Neural crest cell (in vitro differentiated cells): ENCODE measurements at regions not wholly inside any gene's neighbourhood (a gene's known extent, or its start where the extent isn't known, plus 50 kb on each side); places are given as distances from the start of the nearest gene placed in this dataset.
A peak's percentile ranks its signal among the peaks of the same experiment; 100 is the strongest.

Experiments
- DNase-seq: peaks from one replicate; pipeline ENCODE4 v3.0.0; 2021; ENCODE audit warnings: low read depth, mixed read lengths, low spot score
- H3K27ac Mint-ChIP-seq: one replicate; pipeline ENCODE4 v1.8.0; 2021; ENCODE audit warnings: mild to moderate bottlenecking, mixed read lengths; ENCODE audit not compliant: unreplicated experiment
- H3K27me3 Mint-ChIP-seq: 2 replicates; pipeline ENCODE4 v1.8.0; 2021; ENCODE audit warnings: low read depth, mild to moderate bottlenecking, mixed read lengths
- H3K36me3 Mint-ChIP-seq: 2 replicates; pipeline ENCODE4 v1.8.0; 2021; ENCODE audit warnings: low read depth, mild to moderate bottlenecking, mixed read lengths
- H3K4me1 Mint-ChIP-seq: 2 replicates; pipeline ENCODE4 v1.8.0; 2021; ENCODE audit warnings: mixed read lengths
- H3K4me3 Mint-ChIP-seq: one replicate; pipeline ENCODE4 v1.8.0; 2021; ENCODE audit warnings: mild to moderate bottlenecking, mixed read lengths
- H3K9me3 Mint-ChIP-seq: 2 replicates; pipeline ENCODE4 v1.8.0; 2021; ENCODE audit warnings: mixed read lengths
- CTCF ChIP-seq: fragments of 200-600 bp; sonication (generic); conservative IDR thresholded peaks from 2 replicates; pipeline ENCODE4 v1.5.0; 2021; ENCODE audit warnings: antibody characterized with exemption, mild to moderate bottlenecking

GRCh38 chr16:14333361-14333760, 262.2 kb downstream of the MRTFB start:
- no peaks in the 10 kb centered on the region for H3K27me3 Mint-ChIP-seq
- peak overlapping the region; percentile 54 for H3K27ac Mint-ChIP-seq
- H3K4me1 Mint-ChIP-seq = no peaks in the 10 kb centered on the region
- no peaks in the 10 kb centered on the region for H3K36me3 Mint-ChIP-seq
- TF ChIP-seq CTCF = no peak
- no peaks in the 10 kb centered on the region for H3K9me3 Mint-ChIP-seq
- DNase-seq = no peak
- no peak overlapping the region for H3K4me3 Mint-ChIP-seq

- TF ChIP-seq CTCF = no peak
- no peak for DNase-seq
- Mint-ChIP-seq H3K4me3 (no peak overlapping the region), H3K4me1 (no peaks in the 10 kb centered on the region), H3K36me3 (no peaks in the 10 kb centered on the region), H3K27ac (no peak overlapping the region), H3K27me3 (no peaks in the 10 kb centered on the region), H3K9me3 (no peaks in the 10 kb centered on the region)
Observed at GRCh38 chr16:14331020-14331419, 259.9 kb downstream of the MRTFB start.

DNA sequence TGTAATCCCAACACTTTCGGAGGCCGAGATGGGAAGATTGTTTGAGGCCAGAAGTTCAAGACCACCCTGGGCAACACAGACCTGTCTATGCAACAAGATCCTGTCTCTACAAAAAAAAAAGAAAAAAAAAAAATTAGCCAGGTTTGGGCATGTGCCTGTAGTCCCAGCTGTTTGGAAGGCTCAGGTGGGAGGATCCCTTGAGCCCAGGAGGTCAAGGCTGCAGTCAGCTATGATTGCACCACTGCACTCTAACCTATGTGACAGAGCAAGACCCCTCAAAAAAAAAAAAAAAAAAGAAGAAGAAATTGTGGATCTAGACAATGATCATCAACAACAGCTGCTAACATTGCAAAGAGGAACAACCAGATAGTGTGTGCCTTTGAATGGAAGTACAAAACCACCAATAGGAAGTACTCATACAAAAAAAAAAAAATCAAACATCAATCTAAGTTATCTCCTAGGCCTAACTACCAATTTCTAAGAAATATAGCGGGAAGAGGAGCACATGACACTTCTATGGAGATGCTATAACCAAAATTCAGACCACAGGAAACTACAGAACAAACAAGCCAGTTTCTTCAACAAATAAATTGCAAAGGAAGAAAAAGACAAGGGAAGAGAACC, 258.7 kb downstream of the MRTFB start:
- Mint-ChIP-seq H3K9me3 (no peaks in the 10 kb centered on the region), H3K27ac (no peak overlapping the region), H3K4me3 (no peak overlapping the region), H3K36me3 (no peaks in the 10 kb centered on the region), H3K4me1 (no peaks in the 10 kb centered on the region), H3K27me3 (no peaks in the 10 kb centered on the region)
- TF ChIP-seq CTCF = no peak
- DNase-seq = no peak

GRCh38 chr16:14325502-14326401, 254.6 kb downstream of the MRTFB start:
- TF ChIP-seq CTCF = no peak
- Mint-ChIP-seq H3K4me3 (no peak overlapping the region), H3K36me3 (no peaks in the 10 kb centered on the region), H3K9me3 (no peaks in the 10 kb centered on the region), H3K27me3 (no peaks in the 10 kb centered on the region), H3K27ac (no peak overlapping the region), H3K4me1 (no peaks in the 10 kb centered on the region)
- DNase-seq = no peak

DNA sequence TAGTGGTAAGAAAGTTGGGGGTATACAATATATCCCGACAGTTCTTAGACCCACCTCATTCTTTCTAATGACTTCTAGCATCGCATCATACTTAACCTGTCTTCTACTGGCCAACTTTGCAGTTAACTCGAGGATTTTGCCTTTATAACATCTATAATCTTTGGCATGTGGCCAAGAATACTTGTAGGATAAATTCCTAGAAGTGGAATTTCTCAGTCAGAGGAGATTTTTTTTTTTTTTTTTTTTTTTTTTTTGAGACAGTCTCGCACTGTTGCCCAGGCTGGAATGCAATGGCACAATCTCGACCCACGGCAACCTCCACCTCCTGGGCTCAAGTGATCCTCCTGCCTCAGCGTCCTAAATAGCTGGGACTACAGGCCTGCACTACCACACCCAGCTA, 253.5 kb downstream of the MRTFB start:
- H3K36me3 Mint-ChIP-seq = no peaks in the 10 kb centered on the region
- H3K27ac Mint-ChIP-seq = no peak overlapping the region
- H3K9me3 Mint-ChIP-seq = no peaks in the 10 kb centered on the region
- H3K4me1 Mint-ChIP-seq = no peaks in the 10 kb centered on the region
- H3K27me3 Mint-ChIP-seq = no peaks in the 10 kb centered on the region
- no peak overlapping the region for H3K4me3 Mint-ChIP-seq
- no peak for TF ChIP-seq CTCF
- no peak for DNase-seq
